Tibial nerve (tissue), 4 donors: ENCODE measurements at regions not wholly inside any gene's neighbourhood (a gene's known extent, or its start where the extent isn't known, plus 50 kb on each side); places are given as distances from the start of the nearest gene placed in this dataset.
"Not testable (repeated sequence)": the region's sequence is repeated elsewhere in the genome, so short reads cannot be mapped to it uniquely, and the experiment has no call there.

Source experiments
- DNase-seq, 2 donors: peaks; one replicate each; pipeline ENCODE4 v3.0.0-alpha.2; 2019; ENCODE audit warnings: low spot score in 2 of 2
- H3K27ac ChIP-seq, 4 donors: fragments of 200-600 bp; sonication (generic) in 3 of 4; one replicate each; pipeline ENCODE4 v1.5.1; 2017 to 2019; ENCODE audit warnings: mild to moderate bottlenecking in 1 of 4
- H3K27me3 ChIP-seq, 2 donors: fragments of 200-600 bp; sonication (generic) in 1 of 2; one replicate each; pipeline versions ENCODE4 v1.5.1 to v1.6.0; 2017 to 2019
- H3K36me3 ChIP-seq, 3 donors: fragments of 200-600 bp; sonication (generic); one replicate each; pipeline ENCODE4 v1.5.1; 2018 to 2019
- H3K4me1 ChIP-seq, 4 donors: fragments of 200-600 bp; sonication (generic) in 3 of 4; one replicate each; pipeline ENCODE4 v1.5.1; 2017 to 2019
- H3K4me3 ChIP-seq, 4 donors: fragments of 200-600 bp; sonication (generic) in 3 of 4; one replicate each; pipeline ENCODE4 v1.5.1; 2017 to 2019; ENCODE audit warnings: mild to moderate bottlenecking in 1 of 4, moderate library complexity in 1 of 4
- H3K9me3 ChIP-seq, 4 donors: fragments of 200-600 bp; sonication (generic) in 3 of 4; one replicate each; pipeline ENCODE4 v1.5.1; 2017 to 2019
- EP300 ChIP-seq, 2 donors: sonication (generic); formaldehyde crosslinking; IDR thresholded peaks; one replicate each; pipeline ENCODE4 v1.6.1; 2017; ENCODE audit warnings: antibody characterized with exemption in 2 of 2, mild to moderate bottlenecking in 1 of 2
- POLR2A ChIP-seq, 2 donors: fragments of 450-650 bp; IDR thresholded peaks; one replicate each; pipeline ENCODE4 v1.6.1; 2017; ENCODE audit warnings: antibody characterized with exemption in 2 of 2, mild to moderate bottlenecking in 2 of 2, moderate library complexity in 2 of 2
- WGBS, 2 donors: methylation state at CpG; one replicate each; pipeline ENCODE4 v1.1.5; 2018; 5-methylcytosine and 5-hydroxymethylcytosine counted together
- TF ChIP-seq, protein P1 (sequence below), 5 experiments: fragments of 200-600 bp in 3 of 5; fragments of 450-650 bp in 2 of 5; sonication (generic) in 3 of 5; IDR thresholded peaks; one replicate each; pipeline ENCODE4 v1.5.1; 2016 to 2019; ENCODE audit warnings: antibody characterized with exemption in 5 of 5, mild to moderate bottlenecking in 3 of 5, moderate library complexity in 2 of 5

DNA sequence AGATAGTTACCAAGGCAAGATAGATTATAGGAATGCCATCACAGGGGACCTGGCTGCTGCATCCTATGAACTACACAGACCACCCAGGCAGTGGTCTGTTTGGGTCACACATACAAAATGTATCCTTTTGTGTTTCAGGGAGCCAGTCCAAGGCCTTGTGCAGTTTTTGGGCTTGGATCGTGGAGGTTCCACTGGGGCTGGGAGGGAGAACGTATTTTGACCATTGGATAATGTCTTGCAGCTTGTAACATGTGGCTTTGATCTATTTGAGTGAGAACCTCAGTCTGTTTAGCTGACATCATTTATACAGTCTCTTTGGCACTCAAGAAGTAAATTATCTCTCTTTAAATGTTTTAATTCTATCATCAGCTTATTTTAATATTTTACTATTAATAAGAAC, 147.3 kb downstream of the DUSP10 start:
- TF ChIP-seq POLR2A (IDR thresholded peaks at IDR 0.05) = no peak
- no peak for TF ChIP-seq EP300 (IDR thresholded peaks at IDR 0.05)
- TF ChIP-seq, protein P1, sequence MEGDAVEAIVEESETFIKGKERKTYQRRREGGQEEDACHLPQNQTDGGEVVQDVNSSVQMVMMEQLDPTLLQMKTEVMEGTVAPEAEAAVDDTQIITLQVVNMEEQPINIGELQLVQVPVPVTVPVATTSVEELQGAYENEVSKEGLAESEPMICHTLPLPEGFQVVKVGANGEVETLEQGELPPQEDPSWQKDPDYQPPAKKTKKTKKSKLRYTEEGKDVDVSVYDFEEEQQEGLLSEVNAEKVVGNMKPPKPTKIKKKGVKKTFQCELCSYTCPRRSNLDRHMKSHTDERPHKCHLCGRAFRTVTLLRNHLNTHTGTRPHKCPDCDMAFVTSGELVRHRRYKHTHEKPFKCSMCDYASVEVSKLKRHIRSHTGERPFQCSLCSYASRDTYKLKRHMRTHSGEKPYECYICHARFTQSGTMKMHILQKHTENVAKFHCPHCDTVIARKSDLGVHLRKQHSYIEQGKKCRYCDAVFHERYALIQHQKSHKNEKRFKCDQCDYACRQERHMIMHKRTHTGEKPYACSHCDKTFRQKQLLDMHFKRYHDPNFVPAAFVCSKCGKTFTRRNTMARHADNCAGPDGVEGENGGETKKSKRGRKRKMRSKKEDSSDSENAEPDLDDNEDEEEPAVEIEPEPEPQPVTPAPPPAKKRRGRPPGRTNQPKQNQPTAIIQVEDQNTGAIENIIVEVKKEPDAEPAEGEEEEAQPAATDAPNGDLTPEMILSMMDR (IDR thresholded peaks at IDR 0.05) = no peak
- H3K9me3 ChIP-seq = no peaks in the 10 kb centered on the region
- no peaks in the 10 kb centered on the region for H3K36me3 ChIP-seq
- H3K4me1 ChIP-seq = no peaks in the 10 kb centered on the region
- H3K27ac ChIP-seq = no peak overlapping the region
- WGBS, 2 donors = 35 to 71% methylated on average over 2 of the region's 2 CpGs
- no peak for DNase-seq
- no peaks in the 10 kb centered on the region for H3K27me3 ChIP-seq
- H3K4me3 ChIP-seq = no peak overlapping the region

DNA sequence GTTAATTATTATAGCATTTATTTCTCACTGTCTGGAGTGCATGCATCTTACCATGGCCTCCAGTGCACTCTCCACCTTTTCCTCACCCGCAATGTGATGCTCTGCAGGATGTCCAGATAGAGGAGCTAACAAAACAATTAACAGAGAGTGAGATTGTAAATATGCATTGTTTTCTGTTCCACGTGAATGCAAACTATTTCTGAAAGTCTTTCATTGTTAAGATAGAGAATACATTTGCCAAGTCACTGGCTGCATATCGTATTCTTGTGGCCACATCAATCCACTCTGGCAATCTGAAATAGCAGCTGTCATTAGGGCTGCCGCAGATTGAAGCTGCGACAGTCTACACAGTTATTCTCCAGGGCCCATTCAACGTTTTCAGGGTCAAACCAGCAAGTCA, 143.8 kb downstream of the DUSP10 start:
- DNase-seq = no peak
- 72 to 73% methylated on average over 6 of the region's 6 CpGs for WGBS, 2 donors
- Histone ChIP-seq H3K27ac (no peak overlapping the region), H3K4me1 (no peaks in the 10 kb centered on the region), H3K9me3 (no peaks in the 10 kb centered on the region), H3K27me3 (no peaks in the 10 kb centered on the region), H3K4me3 (no peak overlapping the region), H3K36me3 (no peaks in the 10 kb centered on the region)
- TF ChIP-seq POLR2A (IDR thresholded peaks at IDR 0.05) (no peak), EP300 (IDR thresholded peaks at IDR 0.05) (no peak)
- TF ChIP-seq, protein P1 (IDR thresholded peaks at IDR 0.05) = no peak

DNA sequence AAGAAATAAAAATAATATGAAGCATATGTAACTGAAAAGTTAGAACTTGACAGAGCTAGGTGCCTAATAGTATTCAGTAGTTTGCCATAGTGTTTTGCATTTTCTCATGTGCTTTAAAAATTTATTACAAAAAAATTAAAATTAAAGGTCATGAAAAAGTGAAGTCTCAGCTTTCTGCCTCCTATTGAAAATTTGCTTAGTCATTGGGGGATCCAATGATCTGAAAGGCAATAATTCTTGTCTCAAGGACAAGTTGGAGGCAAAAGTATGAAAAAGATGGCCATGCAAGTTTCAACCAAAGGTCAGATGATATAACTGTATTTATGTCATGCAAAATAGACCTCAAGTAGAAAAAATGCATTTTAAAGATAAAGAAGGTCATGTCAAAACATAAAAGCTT, 140.7 kb downstream of the DUSP10 start:
- Histone ChIP-seq H3K4me3 (no peak overlapping the region), H3K9me3 (no peaks in the 10 kb centered on the region), H3K27me3 (no peaks in the 10 kb centered on the region), H3K27ac (no peak overlapping the region), H3K36me3 (no peaks in the 10 kb centered on the region), H3K4me1 (no peaks in the 10 kb centered on the region)
- TF ChIP-seq EP300 (IDR thresholded peaks at IDR 0.05) (no peak), POLR2A (IDR thresholded peaks at IDR 0.05) (no peak)
- TF ChIP-seq, protein P1 (IDR thresholded peaks at IDR 0.05) = no peak
- DNase-seq = no peak

DNA sequence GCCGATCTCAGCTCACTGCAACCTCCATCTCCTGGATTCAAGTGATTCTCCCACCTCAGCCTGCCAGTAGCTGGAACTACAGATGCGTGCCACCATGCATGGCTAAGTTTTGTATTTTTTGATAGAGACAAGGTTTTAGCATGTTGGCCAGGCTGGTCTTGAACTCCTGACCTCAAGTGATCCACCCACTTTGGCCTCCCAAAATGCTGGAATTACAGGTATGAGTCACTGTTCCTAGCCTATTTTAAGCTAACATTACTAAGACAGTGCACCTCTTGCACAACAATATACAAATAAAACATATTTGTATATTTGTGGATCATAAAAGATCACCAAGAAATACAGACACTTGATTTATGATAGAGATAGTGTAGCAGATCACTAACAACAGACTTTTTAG, 139.1 kb downstream of the DUSP10 start:
- Histone ChIP-seq H3K9me3 (no peaks in the 10 kb centered on the region), H3K27me3 (no peaks in the 10 kb centered on the region), H3K4me1 (no peaks in the 10 kb centered on the region), H3K36me3 (no peaks in the 10 kb centered on the region), H3K4me3 (no peak overlapping the region), H3K27ac (no peak overlapping the region)
- 91 to 92% methylated on average over 2 of the region's 2 CpGs for WGBS, 2 donors
- DNase-seq = no peak
- TF ChIP-seq POLR2A (IDR thresholded peaks at IDR 0.05) = no peak
- no peak for TF ChIP-seq EP300 (IDR thresholded peaks at IDR 0.05)
- TF ChIP-seq, protein P1 (IDR thresholded peaks at IDR 0.05) = no peak

DNA sequence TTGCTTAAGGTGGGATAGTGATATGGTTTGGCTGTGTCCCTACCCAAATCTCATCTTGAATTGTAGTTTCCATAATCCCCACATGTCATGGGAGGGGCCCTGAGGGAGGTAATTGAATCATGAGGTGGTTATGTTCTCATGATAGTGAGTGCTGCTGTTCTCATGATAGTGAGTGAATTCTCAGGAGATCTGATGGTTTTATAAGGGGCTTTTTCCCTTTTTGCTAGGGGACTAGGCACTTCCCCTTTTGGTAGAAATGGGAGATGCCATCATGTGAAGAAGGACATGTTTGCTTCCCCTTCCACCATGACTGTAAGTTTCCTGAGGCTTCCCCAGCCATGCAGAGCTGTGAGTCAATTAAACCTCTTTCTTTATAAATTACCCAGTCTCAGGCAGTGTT, 137.5 kb downstream of the DUSP10 start:
- not testable (repeated sequence) for H3K4me1 ChIP-seq, H3K4me3 ChIP-seq, H3K27me3 ChIP-seq, H3K27ac ChIP-seq, H3K36me3 ChIP-seq, H3K9me3 ChIP-seq, DNase-seq

DNA sequence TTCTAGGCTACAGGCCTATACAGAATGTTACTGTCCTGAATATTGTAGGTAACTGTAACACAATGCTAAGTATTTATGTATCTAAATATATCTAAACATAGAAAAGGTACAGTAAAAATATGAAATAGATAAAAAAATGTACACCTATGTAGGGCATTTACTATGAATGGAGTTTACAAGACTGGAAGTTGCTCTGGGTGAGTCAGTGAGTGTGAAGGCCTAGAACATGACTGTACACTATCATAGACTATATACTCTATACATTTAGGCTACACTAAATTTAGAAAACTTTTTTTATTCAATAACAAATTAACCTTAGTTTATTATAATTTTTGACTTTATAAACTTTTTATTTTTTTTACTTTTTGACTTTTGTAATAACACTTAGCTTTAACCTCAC, 136.9 kb downstream of the DUSP10 start:
- H3K4me3 ChIP-seq = no peak overlapping the region
- no peak for TF ChIP-seq POLR2A (IDR thresholded peaks at IDR 0.05)
- TF ChIP-seq, protein P1 (IDR thresholded peaks at IDR 0.05) = no peak
- TF ChIP-seq EP300 (IDR thresholded peaks at IDR 0.05) = no peak

More for the DNA sequence above, 136.9 kb downstream of the DUSP10 start:
- no peaks in the 10 kb centered on the region for H3K27me3 ChIP-seq
- no peaks in the 10 kb centered on the region for H3K36me3 ChIP-seq
- H3K4me1 ChIP-seq = no peaks in the 10 kb centered on the region
- no peak overlapping the region for H3K27ac ChIP-seq
- DNase-seq = no peak
- H3K9me3 ChIP-seq = no peaks in the 10 kb centered on the region
